ENCODE measurements at regions not wholly inside any gene's neighbourhood (a gene's known extent, or its start where the extent isn't known, plus 50 kb on each side); places are given as distances from the start of the nearest gene placed in this dataset.

DNA sequence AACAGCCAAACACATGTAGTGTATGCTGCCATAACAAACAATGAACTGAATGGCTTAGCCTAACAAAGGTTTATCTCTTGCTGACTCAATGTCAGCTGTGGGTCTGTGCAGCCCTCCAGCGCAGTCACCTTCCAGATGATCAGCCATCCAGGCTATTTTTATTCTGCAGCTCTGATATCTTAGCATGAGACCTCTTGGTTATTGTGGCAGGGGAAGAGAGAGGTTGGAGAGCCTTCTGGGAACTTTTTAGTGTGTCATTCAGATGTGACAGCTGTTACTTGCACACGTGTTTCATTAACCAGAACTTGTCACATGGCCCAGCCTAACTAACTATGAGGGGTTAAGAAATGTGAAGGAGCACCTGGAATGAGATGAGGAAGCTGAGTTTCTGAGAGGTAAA is 202.5 kb downstream of the DHX35 start:
- 46 to 57% methylated on average over 2 of the region's 2 CpGs for WGBS, 2 donors
- H3K9me3 ChIP-seq (ENCODE audit: control insufficient read depth, low read length) = peaks cover 6% of the 10 kb centered on the region
- DNase-seq = no peak
- no peak for ATAC-seq (ENCODE audit: low FRiP score)
- no peak overlapping the region for H3K4me3 ChIP-seq (ENCODE audit: low read length in 2 of 2)
- intact Hi-C loops (cut with DNase I) = no loop called here
- no peak overlapping the region for H3K27ac ChIP-seq (ENCODE audit: low read depth in 1 of 2, low read length in 2 of 2)
- H3K27me3 ChIP-seq (ENCODE audit: control insufficient read depth in 1 of 2, insufficient read depth in 2 of 2, low read length in 1 of 2) = no peaks in the 10 kb centered on the region
- H3K4me1 ChIP-seq (ENCODE audit: control insufficient read depth in 1 of 2, insufficient read depth in 2 of 2, low read length in 2 of 2) = no peaks in the 10 kb centered on the region
- H3K36me3 ChIP-seq (ENCODE audit: control insufficient read depth in 1 of 2, insufficient read depth in 2 of 2, low read length in 1 of 2) = no peaks in the 10 kb centered on the region

DNA sequence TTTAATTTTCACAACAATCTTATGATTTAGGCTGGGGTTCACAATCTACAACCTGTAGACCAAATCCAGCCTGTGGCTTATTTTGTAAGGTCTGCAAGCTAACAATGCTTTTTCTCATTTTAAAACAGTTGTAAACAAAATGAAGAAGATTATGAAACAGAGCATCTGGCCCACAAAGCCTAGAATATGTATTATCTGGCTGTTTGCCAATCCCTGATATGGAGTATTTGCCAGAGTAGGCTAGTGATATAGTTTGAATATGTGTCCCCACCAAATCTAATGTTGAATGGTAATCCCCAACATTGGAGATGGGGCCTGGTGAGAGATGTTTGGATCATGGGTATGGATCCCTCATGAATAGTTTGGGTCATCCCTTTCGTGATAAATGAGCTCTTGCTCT is 201.8 kb downstream of the DHX35 start:
- Histone ChIP-seq H3K36me3 (ENCODE audit: control insufficient read depth in 1 of 2, insufficient read depth in 2 of 2, low read length in 1 of 2) (no peaks in the 10 kb centered on the region), H3K27ac (ENCODE audit: low read depth in 1 of 2, low read length in 2 of 2) (no peak overlapping the region), H3K9me3 (ENCODE audit: control insufficient read depth, low read length) (peaks cover 4% of the 10 kb centered on the region), H3K4me1 (ENCODE audit: control insufficient read depth in 1 of 2, insufficient read depth in 2 of 2, low read length in 2 of 2) (no peaks in the 10 kb centered on the region), H3K27me3 (ENCODE audit: control insufficient read depth in 1 of 2, insufficient read depth in 2 of 2, low read length in 1 of 2) (no peaks in the 10 kb centered on the region), H3K4me3 (ENCODE audit: low read length in 2 of 2) (no peak overlapping the region)
- ATAC-seq (ENCODE audit: low FRiP score) (no peak), DNase-seq (no peak)
- WGBS, 2 donors = 79 to 84% methylated on average over 1 of the region's 1 CpG
- intact Hi-C loops (cut with DNase I) = no loop called here

- no peaks in the 10 kb centered on the region for H3K4me1 ChIP-seq (ENCODE audit: control insufficient read depth in 1 of 2, insufficient read depth in 2 of 2, low read length in 2 of 2)
- no peaks in the 10 kb centered on the region for H3K36me3 ChIP-seq (ENCODE audit: control insufficient read depth in 1 of 2, insufficient read depth in 2 of 2, low read length in 1 of 2)
- intact Hi-C loops (cut with DNase I) = no loop called here
- ATAC-seq (ENCODE audit: low FRiP score) (no peak), DNase-seq (no peak)
- H3K27ac ChIP-seq (ENCODE audit: low read depth in 1 of 2, low read length in 2 of 2) = no peak overlapping the region
- no peak overlapping the region for H3K4me3 ChIP-seq (ENCODE audit: low read length in 2 of 2)
- peaks cover 4% of the 10 kb centered on the region for H3K9me3 ChIP-seq (ENCODE audit: control insufficient read depth, low read length)
- WGBS, 2 donors = 18 to 39% methylated on average over 1 of the region's 1 CpG
- H3K27me3 ChIP-seq (ENCODE audit: control insufficient read depth in 1 of 2, insufficient read depth in 2 of 2, low read length in 1 of 2) = no peaks in the 10 kb centered on the region
Observed at GRCh38 chr20:39161900-39162299, 199.8 kb downstream of the DHX35 start.

DNA sequence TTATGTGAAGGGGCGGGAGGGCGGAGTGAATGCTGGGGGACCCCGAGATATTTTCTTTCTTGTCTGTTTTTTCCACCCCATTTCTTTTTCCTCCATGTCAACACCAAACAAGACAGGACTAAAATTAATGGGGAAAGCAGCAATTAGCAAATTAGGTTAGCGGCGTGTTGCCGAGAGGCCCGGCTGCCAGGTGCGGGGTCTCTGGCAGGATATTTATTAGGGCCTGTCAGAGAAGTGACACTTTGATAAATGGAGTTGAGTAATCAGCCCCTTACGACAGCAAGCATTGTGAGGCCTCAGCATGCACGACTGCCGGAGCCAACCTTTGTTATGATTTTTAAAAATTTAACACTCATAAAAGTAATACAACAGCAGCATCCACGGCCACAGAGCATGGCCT is 193.8 kb downstream of the DHX35 start:
- H3K27ac ChIP-seq (ENCODE audit: low read depth in 1 of 2, low read length in 2 of 2) = no peak overlapping the region
- H3K4me3 ChIP-seq (ENCODE audit: low read length in 2 of 2) = no peak overlapping the region
- WGBS, 2 donors = 18% methylated on average over 12 of the region's 12 CpGs
- no peaks in the 10 kb centered on the region for H3K4me1 ChIP-seq (ENCODE audit: control insufficient read depth in 1 of 2, insufficient read depth in 2 of 2, low read length in 2 of 2)
- no peaks in the 10 kb centered on the region for H3K27me3 ChIP-seq (ENCODE audit: control insufficient read depth in 1 of 2, insufficient read depth in 2 of 2, low read length in 1 of 2)
- no peaks in the 10 kb centered on the region for H3K36me3 ChIP-seq (ENCODE audit: control insufficient read depth in 1 of 2, insufficient read depth in 2 of 2, low read length in 1 of 2)
- DNase-seq (no peak), ATAC-seq (ENCODE audit: low FRiP score) (no peak)
- intact Hi-C loops (cut with DNase I) = no loop called here
- H3K9me3 ChIP-seq (ENCODE audit: control insufficient read depth, low read length) = peaks cover 5% of the 10 kb centered on the region

DNA sequence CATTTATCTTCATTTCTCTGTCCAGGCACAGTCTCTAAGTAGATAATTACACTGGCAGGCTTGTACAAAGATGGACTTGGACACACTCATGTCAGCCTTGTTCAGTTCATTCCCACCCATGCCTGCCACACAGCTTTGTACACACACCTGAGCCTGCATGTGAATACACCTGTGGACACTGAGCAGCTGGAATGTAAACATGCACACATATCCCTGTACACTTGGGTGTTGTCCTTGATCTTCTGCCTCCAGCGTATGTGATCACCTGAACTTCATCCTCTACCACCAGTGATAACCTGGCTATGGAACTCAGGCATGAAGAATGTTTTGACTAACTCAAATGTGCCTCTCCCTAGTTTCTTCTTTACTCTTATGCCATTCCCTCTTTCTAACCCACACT is 190.6 kb downstream of the DHX35 start:
- Histone ChIP-seq H3K27ac (ENCODE audit: low read depth in 1 of 2, low read length in 2 of 2) (no peak overlapping the region), H3K4me3 (ENCODE audit: low read length in 2 of 2) (no peak overlapping the region), H3K27me3 (ENCODE audit: control insufficient read depth in 1 of 2, insufficient read depth in 2 of 2, low read length in 1 of 2) (peaks cover 0 to 2% of the 10 kb centered on the region in 2 donors), H3K36me3 (ENCODE audit: control insufficient read depth in 1 of 2, insufficient read depth in 2 of 2, low read length in 1 of 2) (no peaks in the 10 kb centered on the region), H3K4me1 (ENCODE audit: control insufficient read depth in 1 of 2, insufficient read depth in 2 of 2, low read length in 2 of 2) (no peaks in the 10 kb centered on the region), H3K9me3 (ENCODE audit: control insufficient read depth, low read length) (peaks cover 3% of the 10 kb centered on the region)
- intact Hi-C loops (cut with DNase I) = no loop called here
- DNase-seq = no peak
- WGBS, 2 donors = 80 to 81% methylated on average over 1 of the region's 1 CpG
- no peak for ATAC-seq (ENCODE audit: low FRiP score)

DNA sequence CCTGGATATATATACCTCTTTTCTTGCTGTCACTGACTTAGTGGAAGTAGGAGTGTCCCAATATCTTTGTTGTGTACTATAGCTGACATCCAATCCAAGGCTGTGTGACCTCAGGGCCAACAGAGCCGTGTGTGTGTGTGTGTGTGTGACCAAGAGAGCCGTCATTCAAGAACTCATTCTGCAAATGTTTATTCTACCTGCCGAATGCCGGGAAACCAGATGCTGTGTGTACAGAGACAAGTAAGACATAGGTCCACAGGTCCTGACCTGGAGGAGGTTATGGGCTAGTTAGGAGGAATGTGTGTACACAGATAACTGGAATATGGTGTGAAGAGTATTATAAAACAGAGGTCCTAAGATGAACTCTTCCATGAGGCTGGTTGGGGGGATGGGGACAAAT is 190.0 kb downstream of the DHX35 start:
- Histone ChIP-seq H3K27me3 (ENCODE audit: control insufficient read depth in 1 of 2, insufficient read depth in 2 of 2, low read length in 1 of 2) (peaks cover 0 to 2% of the 10 kb centered on the region in 2 donors), H3K36me3 (ENCODE audit: control insufficient read depth in 1 of 2, insufficient read depth in 2 of 2, low read length in 1 of 2) (no peaks in the 10 kb centered on the region), H3K9me3 (ENCODE audit: control insufficient read depth, low read length) (peaks cover 3% of the 10 kb centered on the region), H3K4me1 (ENCODE audit: control insufficient read depth in 1 of 2, insufficient read depth in 2 of 2, low read length in 2 of 2) (no peaks in the 10 kb centered on the region), H3K4me3 (ENCODE audit: low read length in 2 of 2) (no peak overlapping the region), H3K27ac (ENCODE audit: low read depth in 1 of 2, low read length in 2 of 2) (no peak overlapping the region)
- no peak for ATAC-seq (ENCODE audit: low FRiP score)
- WGBS, 2 donors = 4 to 12% methylated on average over 4 of the region's 4 CpGs
- intact Hi-C loops (cut with DNase I) = no loop called here
- DNase-seq = no peak

DNA sequence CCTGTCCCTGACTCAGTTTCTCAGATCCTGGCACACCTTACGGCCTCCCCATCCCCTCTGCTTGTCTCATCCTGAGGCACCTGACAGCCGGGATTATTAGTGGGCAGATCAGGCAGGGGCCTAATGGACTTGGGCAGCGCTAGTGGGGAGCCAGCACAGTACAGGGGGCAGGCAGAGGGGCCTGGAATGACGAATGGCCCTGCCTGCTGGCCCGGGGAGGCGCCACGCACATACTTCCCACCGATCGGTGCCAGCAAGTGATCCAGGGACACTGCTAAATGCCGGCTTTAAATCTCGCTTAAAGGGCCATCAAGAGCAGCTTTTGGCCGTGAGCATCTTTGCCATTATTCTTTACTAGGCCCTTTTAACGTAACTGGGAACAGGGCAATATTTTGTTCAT is 188.4 kb downstream of the DHX35 start:
- H3K4me1 ChIP-seq (ENCODE audit: control insufficient read depth in 1 of 2, insufficient read depth in 2 of 2, low read length in 2 of 2) = no peaks in the 10 kb centered on the region
- 65 to 72% methylated on average over 13 of the region's 13 CpGs for WGBS, 2 donors
- ATAC-seq (ENCODE audit: low FRiP score) (no peak), DNase-seq (no peak)
- H3K9me3 ChIP-seq (ENCODE audit: control insufficient read depth, low read length) = peaks cover 3% of the 10 kb centered on the region
- no peak overlapping the region for H3K4me3 ChIP-seq (ENCODE audit: low read length in 2 of 2)
- H3K27ac ChIP-seq (ENCODE audit: low read depth in 1 of 2, low read length in 2 of 2) = no peak overlapping the region
- H3K36me3 ChIP-seq (ENCODE audit: control insufficient read depth in 1 of 2, insufficient read depth in 2 of 2, low read length in 1 of 2) = no peaks in the 10 kb centered on the region
- intact Hi-C loops (cut with DNase I) = no loop called here
- peaks cover 0 to 2% of the 10 kb centered on the region in 2 donors for H3K27me3 ChIP-seq (ENCODE audit: control insufficient read depth in 1 of 2, insufficient read depth in 2 of 2, low read length in 1 of 2)

- WGBS, 2 donors = 59 to 63% methylated on average over 2 of the region's 2 CpGs
Observed at GRCh38 chr20:39146394-39146793, 184.2 kb downstream of the DHX35 start.

GRCh38 chr20:39145921-39146320 is 183.8 kb downstream of the DHX35 start:
- Histone ChIP-seq H3K4me3 (ENCODE audit: low read length in 2 of 2) (no peak overlapping the region), H3K27ac (ENCODE audit: low read depth in 1 of 2, low read length in 2 of 2) (no peak overlapping the region), H3K9me3 (ENCODE audit: control insufficient read depth, low read length) (peaks cover 2% of the 10 kb centered on the region), H3K36me3 (ENCODE audit: control insufficient read depth in 1 of 2, insufficient read depth in 2 of 2, low read length in 1 of 2) (no peaks in the 10 kb centered on the region), H3K27me3 (ENCODE audit: control insufficient read depth in 1 of 2, insufficient read depth in 2 of 2, low read length in 1 of 2) (peaks cover 0 to 2% of the 10 kb centered on the region in 2 donors), H3K4me1 (ENCODE audit: control insufficient read depth in 1 of 2, insufficient read depth in 2 of 2, low read length in 2 of 2) (no peaks in the 10 kb centered on the region)
- WGBS, 2 donors = 54 to 60% methylated on average over 2 of the region's 2 CpGs
- ATAC-seq (ENCODE audit: low FRiP score) (no peak), DNase-seq (no peak)
- intact Hi-C loops (cut with DNase I) = no loop called here

More at GRCh38 chr20:39146394-39146793, 184.2 kb downstream of the DHX35 start:
- H3K9me3 ChIP-seq (ENCODE audit: control insufficient read depth, low read length) = peaks cover 3% of the 10 kb centered on the region
- ATAC-seq (ENCODE audit: low FRiP score) = no peak
- peaks cover 0 to 2% of the 10 kb centered on the region in 2 donors for H3K27me3 ChIP-seq (ENCODE audit: control insufficient read depth in 1 of 2, insufficient read depth in 2 of 2, low read length in 1 of 2)
- no peak overlapping the region for H3K27ac ChIP-seq (ENCODE audit: low read depth in 1 of 2, low read length in 2 of 2)
- no peaks in the 10 kb centered on the region for H3K4me1 ChIP-seq (ENCODE audit: control insufficient read depth in 1 of 2, insufficient read depth in 2 of 2, low read length in 2 of 2)
- DNase-seq = no peak
- H3K4me3 ChIP-seq (ENCODE audit: low read length in 2 of 2) = no peak overlapping the region
- intact Hi-C loops (cut with DNase I) = no loop called here
- no peaks in the 10 kb centered on the region for H3K36me3 ChIP-seq (ENCODE audit: control insufficient read depth in 1 of 2, insufficient read depth in 2 of 2, low read length in 1 of 2)
